Keratinocyte (primary cell): ENCODE measurements at regions not wholly inside any gene's neighbourhood (a gene's known extent, or its start where the extent isn't known, plus 50 kb on each side); places are given as distances from the start of the nearest gene placed in this dataset.

Experiments
- DNase-seq: peaks from one replicate; pipeline ENCODE4 v3.0.0-alpha.2; 2011; ENCODE audit warnings: low read depth, missing footprints, low spot score
- FAIRE-seq: peaks from 2 replicates; lab custom pipeline; 2011; peaks lifted over from hg19 to GRCh38; lab: Jason Lieb, UNC
- H2AFZ ChIP-seq: 2 replicates; pipeline ENCODE4 v1.6.0; 2012; ENCODE audit warnings: low read length, control low read depth, inconsistent platforms; ENCODE audit not compliant: control insufficient read depth
- H3K27ac ChIP-seq: 2 replicates; pipeline ENCODE4 v1.5.1; 2011; ENCODE audit warnings: low read length; ENCODE audit not compliant: control insufficient read depth, insufficient read depth
- H3K27me3 ChIP-seq: 3 replicates; pipeline ENCODE4 v1.6.0; 2011; ENCODE audit warnings: low read length; ENCODE audit not compliant: control insufficient read depth, insufficient read depth; ENCODE audit errors: extremely low read depth
- H3K36me3 ChIP-seq, 2 experiments: 2 replicates in 1 of 2; 3 replicates in 1 of 2; pipeline ENCODE4 v1.5.1; 2011; ENCODE audit warnings: low read length in 2 of 2, mild to moderate bottlenecking in 1 of 2; ENCODE audit not compliant: control insufficient read depth in 2 of 2, insufficient read depth in 2 of 2; ENCODE audit errors: extremely low read depth in 1 of 2
- H3K4me1 ChIP-seq: 3 replicates; pipeline ENCODE4 v1.5.1; 2011; ENCODE audit warnings: low read length; ENCODE audit not compliant: control insufficient read depth, insufficient read depth; ENCODE audit errors: extremely low read depth
- H3K4me2 ChIP-seq: 3 replicates; pipeline ENCODE4 v1.6.0; 2011; ENCODE audit warnings: low read depth, low read length; ENCODE audit not compliant: control insufficient read depth, insufficient read depth; ENCODE audit errors: extremely low read depth
- H3K4me3 ChIP-seq, 3 experiments: fragments of 200-600 bp in 1 of 3; sonication (generic) in 1 of 3; 2 replicates in 2 of 3; 3 replicates in 1 of 3; pipeline ENCODE4 v1.5.1; 2011 to 2016; ENCODE audit warnings: low read length in 3 of 3, mild to moderate bottlenecking in 3 of 3, control low read depth in 2 of 3, inconsistent platforms in 1 of 3, low read depth in 1 of 3, mixed read lengths in 1 of 3, mixed run types in 1 of 3, moderate library complexity in 1 of 3; ENCODE audit not compliant: control insufficient read depth in 2 of 3, insufficient read depth in 2 of 3; ENCODE audit errors: extremely low read depth in 1 of 3
- H3K79me2 ChIP-seq: 2 replicates; pipeline ENCODE4 v1.6.0; 2012; ENCODE audit warnings: low read length; ENCODE audit not compliant: control insufficient read depth, insufficient read depth
- H3K9ac ChIP-seq: 3 replicates; pipeline ENCODE4 v1.6.0; 2011; ENCODE audit warnings: low read length; ENCODE audit not compliant: control insufficient read depth, insufficient read depth; ENCODE audit errors: extremely low read depth
- H3K9me1 ChIP-seq: 3 replicates; pipeline ENCODE4 v1.6.0; 2011; ENCODE audit warnings: low read length; ENCODE audit not compliant: control insufficient read depth, insufficient read depth; ENCODE audit errors: extremely low read depth
- H3K9me3 ChIP-seq: 2 replicates; pipeline ENCODE4 v1.5.1; 2012; ENCODE audit warnings: low read depth, low read length; ENCODE audit not compliant: control insufficient read depth
- H4K20me1 ChIP-seq: 3 replicates; pipeline ENCODE4 v1.6.0; 2011; ENCODE audit warnings: low read length; ENCODE audit not compliant: control insufficient read depth, insufficient read depth; ENCODE audit errors: extremely low read depth
- CTCF ChIP-seq, 3 experiments: IDR thresholded peaks in 1 of 3; conservative IDR thresholded peaks in 1 of 3; optimal IDR thresholded peaks in 1 of 3; 2 replicates in 2 of 3; 3 replicates in 1 of 3; pipeline versions ENCODE3 to v1.5.1; 2011; ENCODE audit warnings: low read length in 3 of 3, mild to moderate bottlenecking in 3 of 3, moderate library complexity in 2 of 3, control low read depth in 1 of 3, inconsistent platforms in 1 of 3; ENCODE audit not compliant: insufficient read depth in 2 of 3; ENCODE audit errors: extremely low read depth in 1 of 3
- EZH2 ChIP-seq: IDR thresholded peaks from one replicate; pipeline ENCODE4 v1.6.1; 2012; ENCODE audit warnings: inconsistent platforms, mild to moderate bottlenecking, low read length, moderate library complexity
- dilution Hi-C: fragments of 300-500 bp; cut with MboI; formaldehyde crosslinking; loops from one replicate; pipeline ENCODE4 v1.7.0; 2020; ENCODE audit warnings: low sequenced_read_pairs; ENCODE audit not compliant: extremely low pct_ligation_motif_present

GRCh38 chr11:21912285-21912684 lies 280.6 kb upstream of the ANO5 start:
- H3K9me3 ChIP-seq = no peaks in the 10 kb centered on the region
- TF ChIP-seq CTCF (optimal IDR thresholded peaks at IDR 0.05 in 1 of 3, IDR thresholded peaks at IDR 0.05 in 1 of 3, conservative IDR thresholded peaks at IDR 0.05 in 1 of 3; ENCODE audit: extremely low read depth in 1 of 3, insufficient read depth in 2 of 3, low read length in 3 of 3) (no peak), EZH2 (no peak)
- no peak overlapping the region for H3K9ac ChIP-seq
- no peak overlapping the region for H3K4me2 ChIP-seq
- no peaks in the 10 kb centered on the region for H3K36me3 ChIP-seq
- FAIRE-seq (no peak), DNase-seq (no peak)
- H2AFZ ChIP-seq = no peak overlapping the region
- no peak overlapping the region for H3K27ac ChIP-seq
- H3K4me3 ChIP-seq = no peak overlapping the region
- no peaks in the 10 kb centered on the region for H3K79me2 ChIP-seq
- no peaks in the 10 kb centered on the region for H3K9me1 ChIP-seq
- H3K27me3 ChIP-seq = no peaks in the 10 kb centered on the region
- H3K4me1 ChIP-seq = no peaks in the 10 kb centered on the region
- dilution Hi-C loops = no loop called here
- H4K20me1 ChIP-seq = no peaks in the 10 kb centered on the region

- no peak for FAIRE-seq
- Histone ChIP-seq H3K4me2 (no peak overlapping the region), H3K27me3 (no peaks in the 10 kb centered on the region), H2AFZ (no peak overlapping the region), H3K4me1 (no peaks in the 10 kb centered on the region), H3K9me3 (no peaks in the 10 kb centered on the region), H3K9me1 (no peaks in the 10 kb centered on the region), H3K27ac (no peak overlapping the region), H3K36me3 (no peaks in the 10 kb centered on the region), H3K79me2 (no peaks in the 10 kb centered on the region), H3K4me3 (no peak overlapping the region), H4K20me1 (no peaks in the 10 kb centered on the region), H3K9ac (no peak overlapping the region)
- TF ChIP-seq CTCF (optimal IDR thresholded peaks at IDR 0.05 in 1 of 3, IDR thresholded peaks at IDR 0.05 in 1 of 3, conservative IDR thresholded peaks at IDR 0.05 in 1 of 3; ENCODE audit: extremely low read depth in 1 of 3, insufficient read depth in 2 of 3, low read length in 3 of 3) (no peak), EZH2 (no peak)
- dilution Hi-C loops = no loop called here
- no peak for DNase-seq
Measured at GRCh38 chr11:21921151-21921550, 271.7 kb upstream of the ANO5 start.
